ENCODE measurements at regions not wholly inside any gene's neighbourhood (a gene's known extent, or its start where the extent isn't known, plus 50 kb on each side); places are given as distances from the start of the nearest gene placed in this dataset.

- TF ChIP-seq TCF12 (IDR thresholded peaks at IDR 0.05; ENCODE audit: low read depth) (no peak), REST (IDR thresholded peaks at IDR 0.05; ENCODE audit: low read depth) (no peak), RAD21 (IDR thresholded peaks at IDR 0.05; ENCODE audit: low read depth) (no peak), CREB1 (IDR thresholded peaks at IDR 0.05; ENCODE audit: low read depth) (no peak), YY1 (IDR thresholded peaks at IDR 0.05; ENCODE audit: low read depth) (no peak), NFIC (IDR thresholded peaks at IDR 0.05) (no peak), TAF1 (IDR thresholded peaks at IDR 0.05; ENCODE audit: low read depth) (no peak), ZBTB7A (IDR thresholded peaks at IDR 0.05; ENCODE audit: low read depth) (no peak), EP300 (IDR thresholded peaks at IDR 0.05; ENCODE audit: borderline replicate concordance) (no peak), CEBPB (IDR thresholded peaks at IDR 0.05) (no peak)
- TF ChIP-seq, protein P1, sequence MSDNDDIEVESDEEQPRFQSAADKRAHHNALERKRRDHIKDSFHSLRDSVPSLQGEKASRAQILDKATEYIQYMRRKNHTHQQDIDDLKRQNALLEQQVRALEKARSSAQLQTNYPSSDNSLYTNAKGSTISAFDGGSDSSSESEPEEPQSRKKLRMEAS (IDR thresholded peaks at IDR 0.05) = no peak
Measured at GRCh38 chr12:75658286-75658685, 146.9 kb upstream of the KRR1 start.

All from Ishikawa (cell line).